HL-60 (cell line): ENCODE measurements at regions not wholly inside any gene's neighbourhood (a gene's known extent, or its start where the extent isn't known, plus 50 kb on each side); places are given as distances from the start of the nearest gene placed in this dataset.

ENCODE experiments used
- DNase-seq, 2 experiments: peaks; one replicate each; pipeline ENCODE4 v3.0.0-alpha.2; 2010 to 2020; ENCODE audit warnings: low read depth in 1 of 2, low spot score in 1 of 2
- H3K27ac ChIP-seq: fragments of 250-450 bp; sonication (Bioruptor Pico); replicated peaks from 2 replicates; pipeline ENCODE4 v1.5.1; 2020; ENCODE audit warnings: mild to moderate bottlenecking, moderate library complexity
- H3K27me3 ChIP-seq: fragments of 250-450 bp; sonication (Bioruptor Pico); 2 replicates; pipeline ENCODE4 v1.5.1; 2021; ENCODE audit warnings: mild to moderate bottlenecking, moderate library complexity; ENCODE audit not compliant: insufficient read depth, poor library complexity, severe bottlenecking
- H3K4me3 ChIP-seq: replicated peaks from 2 replicates; pipeline ENCODE4 v1.5.1; 2011; ENCODE audit warnings: mild to moderate bottlenecking, control low read depth, low read length; ENCODE audit not compliant: insufficient read depth
- GABPA ChIP-seq: IDR thresholded peaks from 2 replicates; pipeline ENCODE4 v1.6.1; 2012; ENCODE audit warnings: low read depth
- POLR2AphosphoS5 ChIP-seq: IDR thresholded peaks from 2 replicates; pipeline ENCODE4 v1.6.1; 2012; ENCODE audit warnings: low read depth
- REST ChIP-seq: IDR thresholded peaks from 2 replicates; pipeline ENCODE4 v1.6.1; 2012; ENCODE audit warnings: low read depth; ENCODE audit not compliant: insufficient replicate concordance
- SPI1 ChIP-seq: IDR thresholded peaks from 2 replicates; pipeline ENCODE4 v1.6.1; 2012; ENCODE audit warnings: low read depth, mild to moderate bottlenecking, borderline replicate concordance
- TF ChIP-seq, protein P1 (sequence below): IDR thresholded peaks from one replicate; pipeline ENCODE4 v1.5.1; 2011; ENCODE audit warnings: low read length, control low read depth, inconsistent platforms; ENCODE audit not compliant: insufficient read depth

GRCh38 chr7:106572394-106573124, 88.4 kb downstream of the CCDC71L start:
- H3K4me3 ChIP-seq: no peak overlapping the region
- no peak overlapping the region for H3K27ac ChIP-seq
- TF ChIP-seq, protein P1, sequence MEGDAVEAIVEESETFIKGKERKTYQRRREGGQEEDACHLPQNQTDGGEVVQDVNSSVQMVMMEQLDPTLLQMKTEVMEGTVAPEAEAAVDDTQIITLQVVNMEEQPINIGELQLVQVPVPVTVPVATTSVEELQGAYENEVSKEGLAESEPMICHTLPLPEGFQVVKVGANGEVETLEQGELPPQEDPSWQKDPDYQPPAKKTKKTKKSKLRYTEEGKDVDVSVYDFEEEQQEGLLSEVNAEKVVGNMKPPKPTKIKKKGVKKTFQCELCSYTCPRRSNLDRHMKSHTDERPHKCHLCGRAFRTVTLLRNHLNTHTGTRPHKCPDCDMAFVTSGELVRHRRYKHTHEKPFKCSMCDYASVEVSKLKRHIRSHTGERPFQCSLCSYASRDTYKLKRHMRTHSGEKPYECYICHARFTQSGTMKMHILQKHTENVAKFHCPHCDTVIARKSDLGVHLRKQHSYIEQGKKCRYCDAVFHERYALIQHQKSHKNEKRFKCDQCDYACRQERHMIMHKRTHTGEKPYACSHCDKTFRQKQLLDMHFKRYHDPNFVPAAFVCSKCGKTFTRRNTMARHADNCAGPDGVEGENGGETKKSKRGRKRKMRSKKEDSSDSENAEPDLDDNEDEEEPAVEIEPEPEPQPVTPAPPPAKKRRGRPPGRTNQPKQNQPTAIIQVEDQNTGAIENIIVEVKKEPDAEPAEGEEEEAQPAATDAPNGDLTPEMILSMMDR: no peak
- TF ChIP-seq GABPA (no peak), SPI1 (no peak), REST (no peak), POLR2AphosphoS5 (no peak)
- DNase-seq: no peak
- H3K27me3 ChIP-seq: no peaks in the 10 kb centered on the region

GRCh38 chr7:106571563-106571962, 89.4 kb downstream of the CCDC71L start:
- no peak overlapping the region for H3K27ac ChIP-seq
- H3K27me3 ChIP-seq: no peaks in the 10 kb centered on the region
- no peak overlapping the region for H3K4me3 ChIP-seq
- TF ChIP-seq, protein P1: no peak
- TF ChIP-seq REST (no peak), SPI1 (no peak), GABPA (no peak), POLR2AphosphoS5 (no peak)
- no peak for DNase-seq

DNA sequence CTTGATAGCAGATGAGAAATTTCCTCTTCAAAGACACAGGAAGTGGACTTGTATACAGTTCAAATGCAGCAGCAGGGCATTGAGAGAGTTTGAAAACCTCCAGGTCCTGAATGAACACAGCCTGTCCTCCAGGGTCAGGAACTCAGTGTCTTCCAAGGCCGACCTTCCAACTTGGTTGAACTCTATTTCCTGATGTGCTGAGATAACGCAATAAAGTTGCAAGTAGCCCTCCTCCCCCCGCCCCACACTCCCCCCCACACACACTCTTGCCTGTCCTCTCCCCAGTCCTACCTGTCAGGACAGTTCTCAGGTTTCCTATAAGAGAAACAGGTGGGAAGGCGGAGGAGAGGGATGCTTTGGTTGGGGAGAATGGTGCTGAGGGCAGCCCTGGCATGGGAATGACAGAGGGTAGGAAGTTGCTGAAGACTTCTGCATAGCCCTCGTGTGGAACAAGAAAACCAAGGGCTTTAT, 90.0 kb downstream of the CCDC71L start:
- no peak for TF ChIP-seq SPI1
- TF ChIP-seq, protein P1: no peak
- no peaks in the 10 kb centered on the region for H3K27me3 ChIP-seq

GRCh38 chr7:106570146-106570545, 90.8 kb downstream of the CCDC71L start:
- DNase-seq: no peak
- Histone ChIP-seq H3K27me3 (no peaks in the 10 kb centered on the region), H3K4me3 (no peak overlapping the region), H3K27ac (no peak overlapping the region)
- TF ChIP-seq GABPA (no peak), POLR2AphosphoS5 (no peak), REST (no peak), SPI1 (no peak)
- TF ChIP-seq, protein P1: no peak

More for the DNA sequence above, 90.0 kb downstream of the CCDC71L start:
- no peak for DNase-seq
- Histone ChIP-seq H3K27ac (no peak overlapping the region), H3K4me3 (no peak overlapping the region)
